ENCODE measurements at regions not wholly inside any gene's neighbourhood (a gene's known extent, or its start where the extent isn't known, plus 50 kb on each side); places are given as distances from the start of the nearest gene placed in this dataset.

- no peak for TF ChIP-seq CTCF (IDR thresholded peaks at IDR 0.05; ENCODE audit: low read length)
- no peak for TF ChIP-seq EZH2phosphoT487 (IDR thresholded peaks at IDR 0.05; ENCODE audit: low read length)
- TF ChIP-seq EZH2 (optimal IDR thresholded peaks at IDR 0.05; ENCODE audit: low read depth, low read length): no peak
These were observed 249.4 kb upstream of the TNC start for GRCh38 chr9:115367321-115367720.
